Pancreas (tissue), 10 donors: ENCODE measurements at regions not wholly inside any gene's neighbourhood (a gene's known extent, or its start where the extent isn't known, plus 50 kb on each side); places are given as distances from the start of the nearest gene placed in this dataset.

Experiments
- ATAC-seq, 4 donors: fragments of 200-7000 bp; cut with Tn5 transposase; one replicate each; pipeline versions ENCODE4 v1.8.0 to v1.9.1; 2020; ENCODE audit warnings: mild to moderate bottlenecking in 4 of 4, moderate library complexity in 4 of 4
- DNase-seq, 6 donors: peaks; one replicate each; pipeline ENCODE4 v3.0.0-alpha.2; 2020
- FAIRE-seq: peaks from 2 replicates; lab custom pipeline; 2012; peaks lifted over from hg19 to GRCh38; lab: Jason Lieb, UNC
- H3K27ac ChIP-seq, 4 donors: fragments of 200-600 bp; sonication (generic); 1 replicate in 3 of 4; 2 replicates in 1 of 4; pipeline versions ENCODE4 v1.5.0 to v1.8.0; 2020
- H3K27me3 ChIP-seq, 4 donors: fragments of 200-600 bp; one replicate each; pipeline ENCODE4 v1.8.0; 2021
- H3K36me3 ChIP-seq, 3 donors: fragments of 200-600 bp; sonication (generic) in 1 of 3; one replicate each; pipeline versions ENCODE4 v1.5.0 to v1.8.0; 2020 to 2021
- H3K4me1 ChIP-seq, 3 donors: fragments of 200-600 bp; one replicate each; pipeline ENCODE4 v1.8.0; 2021
- H3K4me3 ChIP-seq, 4 donors: fragments of 200-600 bp; sonication (generic) in 2 of 4; one replicate each; pipeline versions ENCODE4 v1.5.0 to v1.8.0; 2020 to 2021
- H3K9me3 ChIP-seq, 4 donors: fragments of 200-600 bp; one replicate each; pipeline ENCODE4 v1.8.0; 2021
- CTCF ChIP-seq, 4 donors: fragments of 200-600 bp; sonication (generic) in 3 of 4; IDR thresholded peaks; one replicate each; pipeline versions ENCODE4 v1.5.0 to v1.8.0; 2021; ENCODE audit warnings: antibody characterized with exemption in 4 of 4
- WGBS, 2 donors: extraction: QIAGEN DNeasy Blood & Tissue Kit; methylation state at CpG; one replicate each; pipeline ENCODE4 v1.1.7; 2013; 5-methylcytosine and 5-hydroxymethylcytosine counted together
- intact Hi-C, 3 donors: fragments of 100-400 bp; cut with DNase I; formaldehyde crosslinking; loops; one replicate each; pipeline versions ENCODE4 v1.11.1 to v1.14.2; 2022
- donor health status: healthy with polysubstance abuse.
- donor health status: DM: no; HTN: no; CAD: no; lungs with moderate emphysema.
- donor health status: DM: no; HTN: no; CAD: no.
- donor health status: control.
- donor health status: control.
- donor health status: Bipolar disorder and iron deficiency.
- donor health status: DM: yes; HTN: yes; CAD: no.
- donor health status: DM: no; HTN: no; CAD: no.
- donor health status: DM: no; HTN: no; CAD: no.
- donor health status: DM: yes; HTN: yes; CAD: no.

- intact Hi-C loops, result no loop called here
- H3K27ac ChIP-seq, result peak overlapping the region; percentile 27 to 84 (median 69)
- peaks cover 26 to 56% (median 47%) of the 10 kb centered on the region in 3 donors for H3K4me1 ChIP-seq
- ATAC-seq, result peak; percentile 85 to 94 (median 90)
- H3K4me3 ChIP-seq, result peak overlapping the region in 2 of 4 donors; percentile 20 to 22
- 10 to 19% methylated on average over 5 of the region's 5 CpGs for WGBS, 2 donors
- H3K9me3 ChIP-seq, result no peaks in the 10 kb centered on the region
- FAIRE-seq, result no peak
- no peak for TF ChIP-seq CTCF (IDR thresholded peaks at IDR 0.05)
- H3K36me3 ChIP-seq, result no peaks in the 10 kb centered on the region
- no peaks in the 10 kb centered on the region for H3K27me3 ChIP-seq
- peak in 4 of 6 donors; percentile 30 to 64 (median 54) for DNase-seq
Observed at GRCh38 chr13:31927219-31927653, 104.3 kb upstream of the FRY start.

GRCh38 chr13:31929031-31929770 is 102.4 kb upstream of the FRY start:
- H3K4me3 ChIP-seq, result no peak overlapping the region
- no peaks in the 10 kb centered on the region for H3K27me3 ChIP-seq
- intact Hi-C loops, result no loop called here
- FAIRE-seq, result no peak
- H3K36me3 ChIP-seq, result no peaks in the 10 kb centered on the region
- WGBS, 2 donors, result 25 to 26% methylated on average over 3 of the region's 3 CpGs
- H3K4me1 ChIP-seq, result peaks cover 26 to 56% (median 47%) of the 10 kb centered on the region in 3 donors
- no peak for ATAC-seq
- peak overlapping the region in 2 of 4 donors; percentile 70 to 84 for H3K27ac ChIP-seq
- no peak for DNase-seq
- no peaks in the 10 kb centered on the region for H3K9me3 ChIP-seq
- no peak for TF ChIP-seq CTCF (IDR thresholded peaks at IDR 0.05)

GRCh38 chr13:31930490-31930889 is 101.1 kb upstream of the FRY start:
- no peak for TF ChIP-seq CTCF (IDR thresholded peaks at IDR 0.05)
- ATAC-seq, result peak in 1 of 4 donors; percentile 4
- Histone ChIP-seq H3K27me3 (no peaks in the 10 kb centered on the region), H3K27ac (peak overlapping the region in 3 of 4 donors; percentile 13 to 70 (median 67)), H3K4me1 (peaks cover 26 to 47% (median 40%) of the 10 kb centered on the region in 3 donors), H3K4me3 (no peak overlapping the region), H3K9me3 (no peaks in the 10 kb centered on the region), H3K36me3 (no peaks in the 10 kb centered on the region)
- no peak for FAIRE-seq
- no peak for DNase-seq
- intact Hi-C loops, result no loop called here
- WGBS, 2 donors, result 45 to 47% methylated on average over 2 of the region's 2 CpGs

GRCh38 chr13:31930901-31931522 is 100.6 kb upstream of the FRY start:
- Histone ChIP-seq H3K27me3 (no peaks in the 10 kb centered on the region), H3K4me3 (no peak overlapping the region), H3K27ac (peak overlapping the region in 3 of 4 donors; percentile 13 to 70 (median 67)), H3K4me1 (peaks cover 26 to 42% (median 35%) of the 10 kb centered on the region in 3 donors), H3K9me3 (no peaks in the 10 kb centered on the region), H3K36me3 (no peaks in the 10 kb centered on the region)
- 49 to 56% methylated on average over 3 of the region's 3 CpGs for WGBS, 2 donors
- FAIRE-seq (no peak), DNase-seq (peak in 1 of 6 donors; percentile 38), ATAC-seq (peak; percentile 59 to 77 (median 66))
- no peak for TF ChIP-seq CTCF (IDR thresholded peaks at IDR 0.05)
- intact Hi-C loops, result no loop called here
